ENCODE measurements at regions not wholly inside any gene's neighbourhood (a gene's known extent, or its start where the extent isn't known, plus 50 kb on each side); places are given as distances from the start of the nearest gene placed in this dataset.

DNA sequence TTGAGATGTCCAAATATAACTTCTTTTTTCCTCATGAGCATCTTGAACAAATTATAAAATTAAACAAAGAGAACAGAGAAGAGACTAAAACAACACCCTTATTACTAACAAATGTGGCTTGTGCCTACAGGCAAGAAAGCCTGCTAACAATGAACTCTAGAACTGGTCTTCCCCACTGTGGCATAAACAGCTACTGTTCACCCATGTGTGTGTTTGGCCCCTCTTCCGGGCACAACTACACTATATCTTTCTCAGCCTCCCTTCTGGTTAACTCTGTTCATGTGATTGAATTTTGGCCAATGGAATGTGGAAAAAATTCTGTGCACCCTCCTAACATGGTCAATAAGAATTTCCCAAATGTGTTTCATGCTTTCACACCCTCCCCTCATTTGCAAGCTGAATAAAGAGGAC is 117.0 kb downstream of the KBTBD2 start:
- TF ChIP-seq, protein P1, sequence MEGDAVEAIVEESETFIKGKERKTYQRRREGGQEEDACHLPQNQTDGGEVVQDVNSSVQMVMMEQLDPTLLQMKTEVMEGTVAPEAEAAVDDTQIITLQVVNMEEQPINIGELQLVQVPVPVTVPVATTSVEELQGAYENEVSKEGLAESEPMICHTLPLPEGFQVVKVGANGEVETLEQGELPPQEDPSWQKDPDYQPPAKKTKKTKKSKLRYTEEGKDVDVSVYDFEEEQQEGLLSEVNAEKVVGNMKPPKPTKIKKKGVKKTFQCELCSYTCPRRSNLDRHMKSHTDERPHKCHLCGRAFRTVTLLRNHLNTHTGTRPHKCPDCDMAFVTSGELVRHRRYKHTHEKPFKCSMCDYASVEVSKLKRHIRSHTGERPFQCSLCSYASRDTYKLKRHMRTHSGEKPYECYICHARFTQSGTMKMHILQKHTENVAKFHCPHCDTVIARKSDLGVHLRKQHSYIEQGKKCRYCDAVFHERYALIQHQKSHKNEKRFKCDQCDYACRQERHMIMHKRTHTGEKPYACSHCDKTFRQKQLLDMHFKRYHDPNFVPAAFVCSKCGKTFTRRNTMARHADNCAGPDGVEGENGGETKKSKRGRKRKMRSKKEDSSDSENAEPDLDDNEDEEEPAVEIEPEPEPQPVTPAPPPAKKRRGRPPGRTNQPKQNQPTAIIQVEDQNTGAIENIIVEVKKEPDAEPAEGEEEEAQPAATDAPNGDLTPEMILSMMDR (IDR thresholded peaks at IDR 0.05) = no peak
- no peak for TF ChIP-seq POLR2A (IDR thresholded peaks at IDR 0.05)

Data from transverse colon (tissue), 3 donors.